A673 (cell line): ENCODE measurements at regions not wholly inside any gene's neighbourhood (a gene's known extent, or its start where the extent isn't known, plus 50 kb on each side); places are given as distances from the start of the nearest gene placed in this dataset.

Source experiments
- CTCF ChIP-seq: fragments of 300-800, 200-600 bp; sonication (generic); conservative IDR thresholded peaks from 2 replicates; pipeline ENCODE4 v1.5.1; 2017; ENCODE audit warnings: low read depth, mild to moderate bottlenecking, antibody characterized with exemption, low read length, moderate library complexity, mixed read lengths
- EZH2 ChIP-seq: fragments of 200-600 bp; sonication (generic); IDR thresholded peaks from 2 replicates; pipeline ENCODE4 v1.6.1; 2017; ENCODE audit warnings: borderline replicate concordance, low read depth, mild to moderate bottlenecking, mixed read lengths, antibody characterized with exemption, low read length; ENCODE audit not compliant: poor library complexity, severe bottlenecking

GRCh38 chr12:124506145-124506831 is 61.1 kb downstream of the NCOR2 start:
- TF ChIP-seq CTCF, result 0 out of 2 replicates have a peak, but pooled peaks have one; percentile 22
- no peak for TF ChIP-seq EZH2
